ENCODE measurements at regions not wholly inside any gene's neighbourhood (a gene's known extent, or its start where the extent isn't known, plus 50 kb on each side); places are given as distances from the start of the nearest gene placed in this dataset.

GRCh38 chr11:116200564-116200963, 572.2 kb downstream of the BUD13 start:
- H3K27ac ChIP-seq (ENCODE audit: low read depth, low read length), result no peak overlapping the region
- H3K18ac ChIP-seq (ENCODE audit: low read length), result no peak overlapping the region
- no peak for DNase-seq
- H3K23ac ChIP-seq (ENCODE audit: low read length), result no peak overlapping the region
- no peaks in the 10 kb centered on the region for H3K9me3 ChIP-seq (ENCODE audit: insufficient read depth, low read depth, low read length)
- H3K14ac ChIP-seq (ENCODE audit: low read length), result no peak overlapping the region
- no peak overlapping the region for H3K9ac ChIP-seq (ENCODE audit: low read length)
- H3K79me1 ChIP-seq (ENCODE audit: low read length), result no peaks in the 10 kb centered on the region
- H3K4me2 ChIP-seq (ENCODE audit: low read length), result no peak overlapping the region
- H2BK5ac ChIP-seq (ENCODE audit: low read depth, low read length, poor library complexity), result no peak overlapping the region
- no peak overlapping the region for H2BK120ac ChIP-seq (ENCODE audit: insufficient read depth, low read length, poor library complexity)
- no peak overlapping the region for H4K12ac ChIP-seq (ENCODE audit: low read depth, low read length)
- no peak overlapping the region for H4K8ac ChIP-seq (ENCODE audit: low read depth, low read length)
- no peak overlapping the region for H2AFZ ChIP-seq (ENCODE audit: insufficient read depth, low read length, poor library complexity)
- H2AK5ac ChIP-seq (ENCODE audit: low read length), result no peak overlapping the region
- no peaks in the 10 kb centered on the region for H3K79me2 ChIP-seq (ENCODE audit: control insufficient read depth, insufficient read depth, low read length, poor library complexity)
- no CpG with 5 or more reads among the region's 8 CpGs for WGBS (ENCODE audit: extremely low coverage, insufficient coverage, insufficient read length)
- no peak overlapping the region for H3K4ac ChIP-seq (ENCODE audit: low read depth, low read length)
- H2BK12ac ChIP-seq (ENCODE audit: low read length), result no peak overlapping the region
- H3K36me3 ChIP-seq (ENCODE audit: control insufficient read depth in 1 of 2, insufficient read depth in 2 of 2, low read length in 2 of 2), result no peaks in the 10 kb centered on the region
- H3K4me1 ChIP-seq (ENCODE audit: control insufficient read depth in 1 of 2, insufficient read depth in 2 of 2, low read length in 2 of 2), result peaks cover 0 to 4% of the 10 kb centered on the region in 2 experiments
- H3K27me3 ChIP-seq (ENCODE audit: insufficient read depth, low read length), result no peaks in the 10 kb centered on the region
- no peak overlapping the region for H4K91ac ChIP-seq (ENCODE audit: low read depth, low read length)
- no peak overlapping the region for H3K4me3 ChIP-seq (ENCODE audit: low read depth, low read length)

GRCh38 chr11:116199182-116199581, 573.6 kb downstream of the BUD13 start:
- Histone ChIP-seq H3K27me3 (ENCODE audit: insufficient read depth, low read length) (no peaks in the 10 kb centered on the region), H3K36me3 (ENCODE audit: control insufficient read depth in 1 of 2, insufficient read depth in 2 of 2, low read length in 2 of 2) (no peaks in the 10 kb centered on the region), H3K4me2 (ENCODE audit: low read length) (no peak overlapping the region), H3K27ac (ENCODE audit: low read depth, low read length) (no peak overlapping the region), H3K9me3 (ENCODE audit: insufficient read depth, low read depth, low read length) (no peaks in the 10 kb centered on the region), H3K14ac (ENCODE audit: low read length) (no peak overlapping the region), H2AFZ (ENCODE audit: insufficient read depth, low read length, poor library complexity) (no peak overlapping the region), H3K79me2 (ENCODE audit: control insufficient read depth, insufficient read depth, low read length, poor library complexity) (no peaks in the 10 kb centered on the region), H3K79me1 (ENCODE audit: low read length) (no peaks in the 10 kb centered on the region), H3K4me1 (ENCODE audit: control insufficient read depth in 1 of 2, insufficient read depth in 2 of 2, low read length in 2 of 2) (peaks cover 3 to 9% of the 10 kb centered on the region in 2 experiments), H3K4me3 (ENCODE audit: low read depth, low read length) (no peak overlapping the region), H3K4ac (ENCODE audit: low read depth, low read length) (no peak overlapping the region), H4K8ac (ENCODE audit: low read depth, low read length) (no peak overlapping the region), H4K91ac (ENCODE audit: low read depth, low read length) (no peak overlapping the region), H2BK5ac (ENCODE audit: low read depth, low read length, poor library complexity) (no peak overlapping the region), H4K12ac (ENCODE audit: low read depth, low read length) (no peak overlapping the region), H3K18ac (ENCODE audit: low read length) (no peak overlapping the region), H2BK12ac (ENCODE audit: low read length) (no peak overlapping the region), H2AK5ac (ENCODE audit: low read length) (no peak overlapping the region), H2BK120ac (ENCODE audit: insufficient read depth, low read length, poor library complexity) (no peak overlapping the region), H3K23ac (ENCODE audit: low read length) (no peak overlapping the region), H3K9ac (ENCODE audit: low read length) (no peak overlapping the region)
- no peak for DNase-seq
- no CpG with 5 or more reads among the region's 10 CpGs for WGBS (ENCODE audit: extremely low coverage, insufficient coverage, insufficient read length)

GRCh38 chr11:116194156-116194904, 578.5 kb downstream of the BUD13 start:
- no peak overlapping the region for H3K14ac ChIP-seq (ENCODE audit: low read length)
- no CpG with 5 or more reads among the region's 5 CpGs for WGBS (ENCODE audit: extremely low coverage, insufficient coverage, insufficient read length)
- H3K36me3 ChIP-seq (ENCODE audit: control insufficient read depth in 1 of 2, insufficient read depth in 2 of 2, low read length in 2 of 2), result no peaks in the 10 kb centered on the region
- no peak overlapping the region for H2BK5ac ChIP-seq (ENCODE audit: low read depth, low read length, poor library complexity)
- no peak overlapping the region for H3K4ac ChIP-seq (ENCODE audit: low read depth, low read length)
- DNase-seq, result no peak
- H4K8ac ChIP-seq (ENCODE audit: low read depth, low read length), result no peak overlapping the region
- H3K18ac ChIP-seq (ENCODE audit: low read length), result no peak overlapping the region
- H3K79me2 ChIP-seq (ENCODE audit: control insufficient read depth, insufficient read depth, low read length, poor library complexity), result no peaks in the 10 kb centered on the region
- no peak overlapping the region for H4K91ac ChIP-seq (ENCODE audit: low read depth, low read length)
- H3K4me1 ChIP-seq (ENCODE audit: control insufficient read depth in 1 of 2, insufficient read depth in 2 of 2, low read length in 2 of 2), result peaks cover 9 to 11% of the 10 kb centered on the region in 2 experiments
- no peaks in the 10 kb centered on the region for H3K27me3 ChIP-seq (ENCODE audit: insufficient read depth, low read length)
- no peaks in the 10 kb centered on the region for H3K9me3 ChIP-seq (ENCODE audit: insufficient read depth, low read depth, low read length)
- no peak overlapping the region for H2BK12ac ChIP-seq (ENCODE audit: low read length)
- peak overlapping the region; percentile 2 for H3K27ac ChIP-seq (ENCODE audit: low read depth, low read length)
- H3K23ac ChIP-seq (ENCODE audit: low read length), result no peak overlapping the region
- H2BK120ac ChIP-seq (ENCODE audit: insufficient read depth, low read length, poor library complexity), result no peak overlapping the region
- H3K9ac ChIP-seq (ENCODE audit: low read length), result no peak overlapping the region
- no peak overlapping the region for H2AK5ac ChIP-seq (ENCODE audit: low read length)
- peaks cover 5% of the 10 kb centered on the region for H3K79me1 ChIP-seq (ENCODE audit: low read length)
- H3K4me3 ChIP-seq (ENCODE audit: low read depth, low read length), result no peak overlapping the region
- H4K12ac ChIP-seq (ENCODE audit: low read depth, low read length), result no peak overlapping the region
- H3K4me2 ChIP-seq (ENCODE audit: low read length), result peak overlapping the region; percentile 80
- H2AFZ ChIP-seq (ENCODE audit: insufficient read depth, low read length, poor library complexity), result no peak overlapping the region

- Histone ChIP-seq H3K14ac (ENCODE audit: low read length) (peak overlapping the region; percentile 67), H3K23ac (ENCODE audit: low read length) (no peak overlapping the region), H3K4me2 (ENCODE audit: low read length) (peak overlapping the region; percentile 80), H2BK12ac (ENCODE audit: low read length) (peak overlapping the region; percentile 61), H3K4me1 (ENCODE audit: control insufficient read depth in 1 of 2, insufficient read depth in 2 of 2, low read length in 2 of 2) (peaks cover 9 to 11% of the 10 kb centered on the region in 2 experiments), H2BK120ac (ENCODE audit: insufficient read depth, low read length, poor library complexity) (peak overlapping the region; percentile 67), H3K27me3 (ENCODE audit: insufficient read depth, low read length) (no peaks in the 10 kb centered on the region), H4K8ac (ENCODE audit: low read depth, low read length) (peak overlapping the region; percentile 59), H3K9ac (ENCODE audit: low read length) (peak overlapping the region; percentile 70), H2BK5ac (ENCODE audit: low read depth, low read length, poor library complexity) (peak overlapping the region; percentile 77), H3K79me1 (ENCODE audit: low read length) (peaks cover 5% of the 10 kb centered on the region), H3K9me3 (ENCODE audit: insufficient read depth, low read depth, low read length) (no peaks in the 10 kb centered on the region), H4K91ac (ENCODE audit: low read depth, low read length) (peak overlapping the region; percentile 67), H2AFZ (ENCODE audit: insufficient read depth, low read length, poor library complexity) (peak overlapping the region; percentile 12), H3K79me2 (ENCODE audit: control insufficient read depth, insufficient read depth, low read length, poor library complexity) (no peaks in the 10 kb centered on the region), H3K36me3 (ENCODE audit: control insufficient read depth in 1 of 2, insufficient read depth in 2 of 2, low read length in 2 of 2) (no peaks in the 10 kb centered on the region), H3K4me3 (ENCODE audit: low read depth, low read length) (peak overlapping the region; percentile 62), H3K18ac (ENCODE audit: low read length) (peak overlapping the region; percentile 70), H2AK5ac (ENCODE audit: low read length) (no peak overlapping the region), H4K12ac (ENCODE audit: low read depth, low read length) (peak overlapping the region; percentile 57), H3K4ac (ENCODE audit: low read depth, low read length) (peak overlapping the region; percentile 7), H3K27ac (ENCODE audit: low read depth, low read length) (peak overlapping the region; percentile 74)
- peak; percentile 26 to 36 for DNase-seq
- WGBS (ENCODE audit: extremely low coverage, insufficient coverage, insufficient read length), result no CpG with 5 or more reads among the region's 34 CpGs
Observed at GRCh38 chr11:116193321-116194131, 579.3 kb downstream of the BUD13 start.

All from trophoblast cell (in vitro differentiated cells and primary cell).